ENCODE measurements at regions not wholly inside any gene's neighbourhood (a gene's known extent, or its start where the extent isn't known, plus 50 kb on each side); places are given as distances from the start of the nearest gene placed in this dataset.

GRCh38 chr12:13591059-13591458, 390.3 kb downstream of the GRIN2B start:
- Histone ChIP-seq H3K27me3 (ENCODE audit: insufficient read depth, poor library complexity, severe bottlenecking) (no peaks in the 10 kb centered on the region), H3K4me3 (replicated peaks; ENCODE audit: insufficient read depth, low read length) (no peak overlapping the region), H3K27ac (replicated peaks) (no peak overlapping the region)
- TF ChIP-seq REST (IDR thresholded peaks at IDR 0.05; ENCODE audit: insufficient replicate concordance, low read depth) = no peak
- no peak for TF ChIP-seq GABPA (IDR thresholded peaks at IDR 0.05; ENCODE audit: low read depth)
- no peak for DNase-seq (ENCODE audit: low read depth in 1 of 2, low spot score in 1 of 2)

GRCh38 chr12:13588574-13588973, 392.0 kb downstream of the EMP1 start:
- DNase-seq (ENCODE audit: low read depth in 1 of 2, low spot score in 1 of 2) = no peak
- Histone ChIP-seq H3K27ac (replicated peaks) (no peak overlapping the region), H3K4me3 (replicated peaks; ENCODE audit: insufficient read depth, low read length) (no peak overlapping the region), H3K27me3 (ENCODE audit: insufficient read depth, poor library complexity, severe bottlenecking) (no peaks in the 10 kb centered on the region)
- TF ChIP-seq SPI1 (IDR thresholded peaks at IDR 0.05; ENCODE audit: borderline replicate concordance, low read depth) (no peak), POLR2AphosphoS5 (IDR thresholded peaks at IDR 0.05; ENCODE audit: low read depth) (no peak), REST (IDR thresholded peaks at IDR 0.05; ENCODE audit: insufficient replicate concordance, low read depth) (no peak), GABPA (IDR thresholded peaks at IDR 0.05; ENCODE audit: low read depth) (no peak), CTCF (IDR thresholded peaks at IDR 0.05; ENCODE audit: insufficient read depth, low read length) (no peak)

GRCh38 chr12:13587721-13588390, 391.3 kb downstream of the EMP1 start:
- H3K27ac ChIP-seq (replicated peaks) = no peak overlapping the region
- TF ChIP-seq GABPA (IDR thresholded peaks at IDR 0.05; ENCODE audit: low read depth) (no peak), REST (IDR thresholded peaks at IDR 0.05; ENCODE audit: insufficient replicate concordance, low read depth) (no peak), CTCF (IDR thresholded peaks at IDR 0.05; ENCODE audit: insufficient read depth, low read length) (no peak), SPI1 (IDR thresholded peaks at IDR 0.05; ENCODE audit: borderline replicate concordance, low read depth) (no peak)
- no peak overlapping the region for H3K4me3 ChIP-seq (replicated peaks; ENCODE audit: insufficient read depth, low read length)
- no peaks in the 10 kb centered on the region for H3K27me3 ChIP-seq (ENCODE audit: insufficient read depth, poor library complexity, severe bottlenecking)
- no peak for DNase-seq (ENCODE audit: low read depth in 1 of 2, low spot score in 1 of 2)
